ENCODE measurements at regions not wholly inside any gene's neighbourhood (a gene's known extent, or its start where the extent isn't known, plus 50 kb on each side); places are given as distances from the start of the nearest gene placed in this dataset.
"Not testable (repeated sequence)": the region's sequence is repeated elsewhere in the genome, so short reads cannot be mapped to it uniquely, and the experiment has no call there.

DNA sequence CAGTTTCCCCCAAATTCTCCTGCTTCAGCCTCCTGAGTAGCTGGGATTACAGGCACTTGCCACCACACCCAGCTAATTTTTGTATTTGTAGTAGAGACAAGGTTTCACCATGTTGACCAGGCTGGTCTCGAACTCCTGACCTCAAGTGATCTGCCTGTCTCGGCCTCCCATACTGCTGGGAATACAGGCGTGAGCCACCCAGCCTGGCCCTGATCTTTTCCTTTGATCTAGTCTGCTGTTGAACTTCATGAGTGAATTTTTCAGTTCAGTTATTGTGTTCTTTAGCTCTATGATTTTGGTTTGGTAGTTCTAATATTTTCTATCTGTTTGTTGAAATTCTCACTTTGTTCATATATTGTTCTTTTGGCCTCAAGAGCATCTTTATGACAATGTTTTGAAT lies 83.4 kb upstream of the RAP2C start:
- ATAC-seq; H3K9me1 ChIP-seq (ENCODE audit: control insufficient read depth, insufficient read depth, low read length); H3K79me2 ChIP-seq (ENCODE audit: control insufficient read depth, insufficient read depth, low read length); H4K20me1 ChIP-seq (replicated peaks; ENCODE audit: control insufficient read depth, insufficient read depth, low read length); H3K36me3 ChIP-seq (ENCODE audit: control insufficient read depth, insufficient read depth, low read length); H2AFZ ChIP-seq (ENCODE audit: low read depth, low read length); H3K27ac ChIP-seq (ENCODE audit: extremely low read depth, low read depth, low read length); FAIRE-seq; intact Hi-C loops (cut with micrococcal nuclease); H3K4me3 ChIP-seq; POLR2A ChIA-PET; in situ Hi-C loops (cut with MboI); H3K9ac ChIP-seq (ENCODE audit: insufficient read depth in 1 of 2, low read depth in 2 of 2, low read length in 2 of 2); DNase-seq (ENCODE audit: extremely low read depth in 1 of 4, low spot score in 3 of 4); H3K4me1 ChIP-seq (replicated peaks in 1 of 2; ENCODE audit: control insufficient read depth in 2 of 2, insufficient read depth in 2 of 2, low read length in 2 of 2); H3K9me3 ChIP-seq (replicated peaks; ENCODE audit: control insufficient read depth, insufficient read depth, low read depth, low read length); BruUV-seq (replicated peaks); H3K27me3 ChIP-seq (ENCODE audit: control insufficient read depth in 2 of 2, insufficient read depth in 2 of 2, low read length in 2 of 2); H3K4me2 ChIP-seq (ENCODE audit: insufficient read depth, low read length): not testable (repeated sequence)
- CTCF ChIA-PET (ENCODE audit: low intra/inter-chr PET ratio) = interaction anchor here (0.6 kb wide), 1 partner anchor 744 kb away, joined by 3 read pairs; no protein-coding TSS in a partner anchor
- WGBS (ENCODE audit: insufficient coverage, low coverage, missing lambda C conversion rate) = 0% methylated on average over 3 of the region's 3 CpGs

DNA sequence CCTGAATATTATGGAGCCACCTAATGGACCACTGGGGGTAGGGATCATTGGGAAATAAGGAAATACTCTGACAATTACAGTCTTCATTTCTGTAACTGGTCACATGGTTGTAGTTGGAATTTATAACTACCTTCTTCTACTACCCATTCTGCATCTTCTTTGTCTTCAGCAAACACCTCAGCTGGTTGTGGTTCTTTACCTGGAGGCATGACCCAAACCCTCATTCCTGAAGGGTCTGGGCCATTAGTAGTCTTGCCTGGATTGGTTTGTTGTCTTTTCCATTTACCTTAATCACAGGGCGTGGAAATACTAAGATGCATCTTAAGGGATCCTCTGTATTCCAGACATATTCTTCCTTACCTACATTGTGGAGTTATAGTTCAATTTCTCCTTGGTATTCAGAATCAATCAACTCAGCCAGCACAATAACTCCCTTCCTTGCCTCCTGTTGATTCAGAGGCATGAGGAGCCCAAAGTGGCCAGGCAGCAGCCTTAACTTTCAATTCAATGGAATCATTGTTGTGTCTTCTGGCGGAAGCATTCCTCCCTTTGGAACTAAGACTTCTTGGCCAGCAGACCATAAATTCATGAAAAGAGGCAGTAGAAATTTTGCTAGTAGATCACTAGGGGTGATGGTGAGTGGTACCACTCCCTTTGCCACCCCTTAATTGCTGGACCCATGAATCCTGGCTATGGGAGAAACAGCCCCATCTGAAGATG lies 75.7 kb upstream of the RAP2C start:
- no peak overlapping the region for H3K4me3 ChIP-seq
- no peaks in the 10 kb centered on the region for H3K9me1 ChIP-seq (ENCODE audit: control insufficient read depth, insufficient read depth, low read length)
- no TSS peak for BruUV-seq (replicated peaks)
- in situ Hi-C loops (cut with MboI) = loop anchor here (25.0 kb wide), 1 partner anchor 317 kb away; no protein-coding TSS in a partner anchor
- H3K9ac ChIP-seq (ENCODE audit: insufficient read depth in 1 of 2, low read depth in 2 of 2, low read length in 2 of 2) = no peak overlapping the region
- H3K4me1 ChIP-seq (replicated peaks in 1 of 2; ENCODE audit: control insufficient read depth in 2 of 2, insufficient read depth in 2 of 2, low read length in 2 of 2) = no peaks in the 10 kb centered on the region
- H2AFZ ChIP-seq (ENCODE audit: low read depth, low read length) = no peak overlapping the region
- POLR2A ChIA-PET = no interaction called here
- H3K9me3 ChIP-seq (replicated peaks; ENCODE audit: control insufficient read depth, insufficient read depth, low read depth, low read length) = no peaks in the 10 kb centered on the region
- H3K36me3 ChIP-seq (ENCODE audit: control insufficient read depth, insufficient read depth, low read length) = no peaks in the 10 kb centered on the region
- H3K27ac ChIP-seq (ENCODE audit: extremely low read depth, low read depth, low read length) = no peak overlapping the region
- H3K4me2 ChIP-seq (ENCODE audit: insufficient read depth, low read length) = no peak overlapping the region
- H4K20me1 ChIP-seq (replicated peaks; ENCODE audit: control insufficient read depth, insufficient read depth, low read length) = no peaks in the 10 kb centered on the region
- ATAC-seq = no peak
- H3K27me3 ChIP-seq (ENCODE audit: control insufficient read depth in 2 of 2, insufficient read depth in 2 of 2, low read length in 2 of 2) = no peaks in the 10 kb centered on the region
- H3K79me2 ChIP-seq (ENCODE audit: control insufficient read depth, insufficient read depth, low read length) = no peaks in the 10 kb centered on the region
- DNase-seq (ENCODE audit: extremely low read depth in 1 of 4, low spot score in 3 of 4) = no peak
- WGBS (ENCODE audit: insufficient coverage, low coverage, missing lambda C conversion rate) = 0% methylated on average over 2 of the region's 2 CpGs
- intact Hi-C loops (cut with micrococcal nuclease) = loop anchor here (5.0 kb wide), 2 partner anchors 68 to 167 kb away; no protein-coding TSS in a partner anchor
- no peak for FAIRE-seq
- CTCF ChIA-PET (ENCODE audit: low intra/inter-chr PET ratio) = no interaction called here
- TF ChIP-seq, protein P1, sequence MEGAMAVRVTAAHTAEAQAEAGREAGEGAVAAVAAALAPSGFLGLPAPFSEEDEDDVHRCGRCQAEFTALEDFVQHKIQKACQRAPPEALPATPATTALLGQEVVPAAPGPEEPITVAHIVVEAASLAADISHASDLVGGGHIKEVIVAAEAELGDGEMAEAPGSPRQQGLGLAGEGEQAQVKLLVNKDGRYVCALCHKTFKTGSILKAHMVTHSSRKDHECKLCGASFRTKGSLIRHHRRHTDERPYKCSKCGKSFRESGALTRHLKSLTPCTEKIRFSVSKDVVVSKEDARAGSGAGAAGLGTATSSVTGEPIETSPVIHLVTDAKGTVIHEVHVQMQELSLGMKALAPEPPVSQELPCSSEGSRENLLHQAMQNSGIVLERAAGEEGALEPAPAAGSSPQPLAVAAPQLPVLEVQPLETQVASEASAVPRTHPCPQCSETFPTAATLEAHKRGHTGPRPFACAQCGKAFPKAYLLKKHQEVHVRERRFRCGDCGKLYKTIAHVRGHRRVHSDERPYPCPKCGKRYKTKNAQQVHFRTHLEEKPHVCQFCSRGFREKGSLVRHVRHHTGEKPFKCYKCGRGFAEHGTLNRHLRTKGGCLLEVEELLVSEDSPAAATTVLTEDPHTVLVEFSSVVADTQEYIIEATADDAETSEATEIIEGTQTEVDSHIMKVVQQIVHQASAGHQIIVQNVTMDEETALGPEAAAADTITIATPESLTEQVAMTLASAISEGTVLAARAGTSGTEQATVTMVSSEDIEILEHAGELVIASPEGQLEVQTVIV (CRISPR knock-in tag; IDR thresholded peaks at IDR 0.05; ENCODE audit: borderline replicate concordance) = no peak
- TF ChIP-seq FOSL1 (tag; conservative IDR thresholded peaks at IDR 0.05) (no peak), ZEB2 (IDR thresholded peaks at IDR 0.05) (no peak), ZBTB17 (CRISPR knock-in tag; IDR thresholded peaks at IDR 0.05) (no peak), ZNF23 (CRISPR knock-in tag; IDR thresholded peaks at IDR 0.05) (no peak), SMARCB1 (IDR thresholded peaks at IDR 0.05; ENCODE audit: insufficient read length, low read depth) (no peak), STAT5B (CRISPR knock-in tag; IDR thresholded peaks at IDR 0.05) (no peak)

All from K562 (cell line).